Pancreas (tissue), 10 donors: ENCODE measurements at regions not wholly inside any gene's neighbourhood (a gene's known extent, or its start where the extent isn't known, plus 50 kb on each side); places are given as distances from the start of the nearest gene placed in this dataset.

Experiments
- ATAC-seq, 4 donors: fragments of 200-7000 bp; cut with Tn5 transposase; one replicate each; pipeline versions ENCODE4 v1.8.0 to v1.9.1; 2020; ENCODE audit warnings: mild to moderate bottlenecking in 4 of 4, moderate library complexity in 4 of 4
- DNase-seq, 6 donors: peaks; one replicate each; pipeline ENCODE4 v3.0.0-alpha.2; 2020
- FAIRE-seq: peaks from 2 replicates; lab custom pipeline; 2012; peaks lifted over from hg19 to GRCh38; lab: Jason Lieb, UNC
- H3K27ac ChIP-seq, 4 donors: fragments of 200-600 bp; sonication (generic); 1 replicate in 3 of 4; 2 replicates in 1 of 4; pipeline versions ENCODE4 v1.5.0 to v1.8.0; 2020
- H3K27me3 ChIP-seq, 4 donors: fragments of 200-600 bp; one replicate each; pipeline ENCODE4 v1.8.0; 2021
- H3K36me3 ChIP-seq, 3 donors: fragments of 200-600 bp; sonication (generic) in 1 of 3; one replicate each; pipeline versions ENCODE4 v1.5.0 to v1.8.0; 2020 to 2021
- H3K4me1 ChIP-seq, 3 donors: fragments of 200-600 bp; one replicate each; pipeline ENCODE4 v1.8.0; 2021
- H3K4me3 ChIP-seq, 4 donors: fragments of 200-600 bp; sonication (generic) in 2 of 4; one replicate each; pipeline versions ENCODE4 v1.5.0 to v1.8.0; 2020 to 2021
- H3K9me3 ChIP-seq, 4 donors: fragments of 200-600 bp; one replicate each; pipeline ENCODE4 v1.8.0; 2021
- WGBS, 2 donors: extraction: QIAGEN DNeasy Blood & Tissue Kit; methylation state at CpG; one replicate each; pipeline ENCODE4 v1.1.7; 2013; 5-methylcytosine and 5-hydroxymethylcytosine counted together
- intact Hi-C, 3 donors: fragments of 100-400 bp; cut with DNase I; formaldehyde crosslinking; loops; one replicate each; pipeline versions ENCODE4 v1.11.1 to v1.14.2; 2022
- TF ChIP-seq, protein P1 (sequence below), 4 donors: fragments of 200-600 bp; sonication (generic) in 3 of 4; IDR thresholded peaks; one replicate each; pipeline versions ENCODE4 v1.5.0 to v1.8.0; 2021; ENCODE audit warnings: antibody characterized with exemption in 4 of 4
- donor health status: healthy with polysubstance abuse.
- donor health status: DM: no; HTN: no; CAD: no; lungs with moderate emphysema.
- donor health status: DM: no; HTN: no; CAD: no.
- donor health status: control.
- donor health status: control.
- donor health status: Bipolar disorder and iron deficiency.
- donor health status: DM: yes; HTN: yes; CAD: no.
- donor health status: DM: no; HTN: no; CAD: no.
- donor health status: DM: no; HTN: no; CAD: no.
- donor health status: DM: yes; HTN: yes; CAD: no.

- WGBS, 2 donors, result 67 to 85% methylated on average over 2 of the region's 2 CpGs
- H3K4me3 ChIP-seq, result no peak overlapping the region
- no peaks in the 10 kb centered on the region for H3K9me3 ChIP-seq
- no peak overlapping the region for H3K27ac ChIP-seq
- H3K36me3 ChIP-seq, result no peaks in the 10 kb centered on the region
- intact Hi-C loops, result no loop called here
- no peak for DNase-seq
- no peak for FAIRE-seq
- no peaks in the 10 kb centered on the region for H3K4me1 ChIP-seq
- TF ChIP-seq, protein P1, sequence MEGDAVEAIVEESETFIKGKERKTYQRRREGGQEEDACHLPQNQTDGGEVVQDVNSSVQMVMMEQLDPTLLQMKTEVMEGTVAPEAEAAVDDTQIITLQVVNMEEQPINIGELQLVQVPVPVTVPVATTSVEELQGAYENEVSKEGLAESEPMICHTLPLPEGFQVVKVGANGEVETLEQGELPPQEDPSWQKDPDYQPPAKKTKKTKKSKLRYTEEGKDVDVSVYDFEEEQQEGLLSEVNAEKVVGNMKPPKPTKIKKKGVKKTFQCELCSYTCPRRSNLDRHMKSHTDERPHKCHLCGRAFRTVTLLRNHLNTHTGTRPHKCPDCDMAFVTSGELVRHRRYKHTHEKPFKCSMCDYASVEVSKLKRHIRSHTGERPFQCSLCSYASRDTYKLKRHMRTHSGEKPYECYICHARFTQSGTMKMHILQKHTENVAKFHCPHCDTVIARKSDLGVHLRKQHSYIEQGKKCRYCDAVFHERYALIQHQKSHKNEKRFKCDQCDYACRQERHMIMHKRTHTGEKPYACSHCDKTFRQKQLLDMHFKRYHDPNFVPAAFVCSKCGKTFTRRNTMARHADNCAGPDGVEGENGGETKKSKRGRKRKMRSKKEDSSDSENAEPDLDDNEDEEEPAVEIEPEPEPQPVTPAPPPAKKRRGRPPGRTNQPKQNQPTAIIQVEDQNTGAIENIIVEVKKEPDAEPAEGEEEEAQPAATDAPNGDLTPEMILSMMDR (IDR thresholded peaks at IDR 0.05), result no peak
- H3K27me3 ChIP-seq, result no peaks in the 10 kb centered on the region
- ATAC-seq, result no peak
Observed at GRCh38 chr6:156461647-156462046, 315.5 kb upstream of the ARID1B start.

- DNase-seq, result no peak
- no peak for ATAC-seq
- no peaks in the 10 kb centered on the region for H3K4me1 ChIP-seq
- H3K9me3 ChIP-seq, result no peaks in the 10 kb centered on the region
- no peak overlapping the region for H3K27ac ChIP-seq
- no peak overlapping the region for H3K4me3 ChIP-seq
- intact Hi-C loops, result no loop called here
- FAIRE-seq, result no peak
- H3K36me3 ChIP-seq, result no peaks in the 10 kb centered on the region
- TF ChIP-seq, protein P1 (IDR thresholded peaks at IDR 0.05), result no peak
- H3K27me3 ChIP-seq, result no peaks in the 10 kb centered on the region
Observed at GRCh38 chr6:156457601-156458000, 319.6 kb upstream of the ARID1B start.

DNA sequence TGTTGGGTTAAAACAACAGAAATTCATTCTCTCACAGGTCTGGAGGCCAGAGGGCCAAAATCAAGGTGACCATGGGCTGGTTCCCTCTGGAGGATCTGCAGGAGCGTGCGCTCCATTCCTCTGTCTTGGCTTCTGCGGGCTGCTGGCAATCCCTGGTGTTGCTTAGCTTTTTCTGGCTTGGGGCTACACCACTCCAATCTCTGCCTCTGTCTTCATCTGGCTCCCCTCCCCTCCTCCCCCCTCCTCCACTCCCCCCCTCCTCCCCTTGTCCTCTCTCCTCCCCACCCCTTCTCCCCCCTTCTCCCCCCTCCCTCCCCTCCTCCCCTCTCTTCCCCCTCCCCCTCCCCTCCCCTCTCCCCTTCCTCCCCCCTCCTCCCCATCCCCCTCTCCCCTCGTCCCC lies 321.3 kb upstream of the ARID1B start:
- no peaks in the 10 kb centered on the region for H3K27me3 ChIP-seq
- FAIRE-seq (no peak), DNase-seq (no peak), ATAC-seq (no peak)
- H3K4me3 ChIP-seq, result no peak overlapping the region
- intact Hi-C loops, result no loop called here
- TF ChIP-seq, protein P1 (IDR thresholded peaks at IDR 0.05), result no peak
- 98 to 100% methylated on average over 3 of the region's 4 CpGs for WGBS, 2 donors
- H3K27ac ChIP-seq, result no peak overlapping the region
- H3K36me3 ChIP-seq, result no peaks in the 10 kb centered on the region
- no peaks in the 10 kb centered on the region for H3K4me1 ChIP-seq
- H3K9me3 ChIP-seq, result no peaks in the 10 kb centered on the region

- ATAC-seq, result no peak
- no peak overlapping the region for H3K27ac ChIP-seq
- no peak for FAIRE-seq
- 75 to 82% methylated on average over 8 of the region's 8 CpGs for WGBS, 2 donors
- H3K9me3 ChIP-seq, result no peaks in the 10 kb centered on the region
- DNase-seq, result no peak
- H3K36me3 ChIP-seq, result no peaks in the 10 kb centered on the region
- TF ChIP-seq, protein P1 (IDR thresholded peaks at IDR 0.05), result no peak
- no peaks in the 10 kb centered on the region for H3K4me1 ChIP-seq
- intact Hi-C loops, result no loop called here
- no peaks in the 10 kb centered on the region for H3K27me3 ChIP-seq
- H3K4me3 ChIP-seq, result no peak overlapping the region
Observed at GRCh38 chr6:156454867-156455266, 322.3 kb upstream of the ARID1B start.

DNA sequence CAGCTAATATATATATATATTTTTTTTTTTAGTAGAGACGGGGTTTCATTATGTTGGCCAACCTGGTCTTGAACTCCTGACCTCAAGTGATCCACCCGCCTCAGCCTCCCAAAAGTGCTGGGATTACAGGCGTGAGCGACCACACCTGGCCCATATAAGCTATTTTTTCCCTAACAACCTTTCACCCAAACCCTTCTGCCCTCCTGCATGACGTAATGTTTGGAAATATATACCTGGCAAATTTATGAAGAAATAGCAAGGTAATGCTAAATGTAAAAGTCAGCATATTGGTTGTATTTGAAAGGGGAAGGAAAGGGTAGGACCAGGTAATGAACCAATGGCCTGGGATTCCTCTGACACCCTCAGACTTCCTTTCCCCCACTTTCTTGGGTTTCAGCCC lies 325.5 kb upstream of the ARID1B start:
- WGBS, 2 donors, result 89 to 96% methylated on average over 5 of the region's 5 CpGs
- no peaks in the 10 kb centered on the region for H3K9me3 ChIP-seq
- ATAC-seq (no peak), DNase-seq (no peak), FAIRE-seq (no peak)
- H3K4me3 ChIP-seq, result no peak overlapping the region
- no peaks in the 10 kb centered on the region for H3K27me3 ChIP-seq
- no peaks in the 10 kb centered on the region for H3K36me3 ChIP-seq
- intact Hi-C loops, result no loop called here
- TF ChIP-seq, protein P1 (IDR thresholded peaks at IDR 0.05), result no peak
- no peaks in the 10 kb centered on the region for H3K4me1 ChIP-seq
- no peak overlapping the region for H3K27ac ChIP-seq
